Endodermal cell (in vitro differentiated cells): ENCODE measurements at regions not wholly inside any gene's neighbourhood (a gene's known extent, or its start where the extent isn't known, plus 50 kb on each side); places are given as distances from the start of the nearest gene placed in this dataset.
A peak's percentile ranks its signal among the peaks of the same experiment; 100 is the strongest.

Experiments used
- DNase-seq: peaks from one replicate; pipeline ENCODE4 v3.0.0-alpha.2; 2017
- H3K27ac ChIP-seq: 2 replicates; pipeline ENCODE4 v1.5.1; 2013; ENCODE audit warnings: mild to moderate bottlenecking, low read depth, low read length, moderate library complexity
- H3K27me3 ChIP-seq: 2 replicates; pipeline ENCODE4 v1.6.1; 2013; ENCODE audit warnings: mild to moderate bottlenecking, low read length, moderate library complexity; ENCODE audit not compliant: insufficient read depth, control insufficient read depth, poor library complexity, severe bottlenecking
- H3K36me3 ChIP-seq: 2 replicates; pipeline ENCODE4 v1.7.0; 2013; ENCODE audit warnings: mild to moderate bottlenecking, low read length, moderate library complexity; ENCODE audit not compliant: control insufficient read depth, insufficient read depth
- H3K4me1 ChIP-seq: one replicate; pipeline ENCODE4 v1.7.0; 2013; ENCODE audit warnings: low read length; ENCODE audit not compliant: control insufficient read depth, insufficient read depth
- H3K4me3 ChIP-seq: 2 replicates; pipeline ENCODE4 v1.5.1; 2013; ENCODE audit warnings: mild to moderate bottlenecking, low read length, moderate library complexity
- H3K9ac ChIP-seq: 2 replicates; pipeline ENCODE4 v1.6.1; 2013; ENCODE audit warnings: mild to moderate bottlenecking, low read length, moderate library complexity; ENCODE audit not compliant: poor library complexity, severe bottlenecking; ENCODE audit errors: extremely low read depth
- H3K9me3 ChIP-seq: 2 replicates; pipeline ENCODE4 v1.6.1; 2013; ENCODE audit warnings: mild to moderate bottlenecking, low read length, moderate library complexity; ENCODE audit not compliant: control insufficient read depth
- H3K27ac Mint-ChIP-seq: 2 replicates; pipeline ENCODE4 v1.8.0; 2020; ENCODE audit warnings: mixed read lengths
- H3K27me3 Mint-ChIP-seq: 2 replicates; pipeline ENCODE4 v1.8.0; 2021; ENCODE audit warnings: mild to moderate bottlenecking, mixed read lengths; ENCODE audit not compliant: insufficient read depth
- H3K36me3 Mint-ChIP-seq: 2 replicates; pipeline ENCODE4 v1.8.0; 2020; ENCODE audit warnings: low read depth, mixed read lengths
- H3K4me1 Mint-ChIP-seq: 2 replicates; pipeline ENCODE4 v1.8.0; 2020; ENCODE audit warnings: mixed read lengths
- H3K4me3 Mint-ChIP-seq: 2 replicates; pipeline ENCODE4 v1.8.0; 2020; ENCODE audit warnings: mild to moderate bottlenecking, moderate library complexity, mixed read lengths
- H3K9me3 Mint-ChIP-seq: 2 replicates; pipeline ENCODE4 v1.8.0; 2020; ENCODE audit warnings: mild to moderate bottlenecking, mixed read lengths
- CTCF ChIP-seq: fragments of 200-600 bp; sonication (generic); conservative IDR thresholded peaks from 2 replicates; pipeline ENCODE4 v1.5.0; 2021; ENCODE audit warnings: antibody characterized with exemption, mild to moderate bottlenecking
- WGBS, 2 experiments: methylation state at CpG; one replicate each; pipeline versions ENCODE4 v1.1.5 to v1.1.7; 2013; ENCODE audit warnings: missing lambda C conversion rate in 2 of 2, mixed read lengths in 1 of 2; ENCODE audit not compliant: insufficient coverage in 1 of 2, insufficient read length in 1 of 2; 5-methylcytosine and 5-hydroxymethylcytosine counted together

- no peaks in the 10 kb centered on the region for H3K36me3 ChIP-seq
- WGBS, 2 experiments: 86 to 94% methylated on average over 15 to 19 of the region's 19 CpGs
- Mint-ChIP-seq H3K27ac (no peak overlapping the region), H3K27me3 (peaks cover 5% of the 10 kb centered on the region), H3K36me3 (no peaks in the 10 kb centered on the region), H3K9me3 (no peaks in the 10 kb centered on the region), H3K4me3 (no peak overlapping the region), H3K4me1 (peaks cover 9% of the 10 kb centered on the region)
- H3K4me3 ChIP-seq: no peak overlapping the region
- H3K27ac ChIP-seq: no peak overlapping the region
- H3K27me3 ChIP-seq: peaks cover 20% of the 10 kb centered on the region
- no peak overlapping the region for H3K9ac ChIP-seq
- H3K9me3 ChIP-seq: no peaks in the 10 kb centered on the region
- DNase-seq: no peak
- no peaks in the 10 kb centered on the region for H3K4me1 ChIP-seq
- TF ChIP-seq CTCF: peak; percentile 55
These were observed 141.7 kb upstream of the SHH start for GRCh38 chr7:155953781-155954549.

- Histone ChIP-seq H3K4me1 (no peaks in the 10 kb centered on the region), H3K4me3 (no peak overlapping the region), H3K27me3 (peaks cover 20% of the 10 kb centered on the region), H3K27ac (no peak overlapping the region), H3K36me3 (no peaks in the 10 kb centered on the region), H3K9ac (no peak overlapping the region), H3K9me3 (no peaks in the 10 kb centered on the region)
- H3K27me3 Mint-ChIP-seq: peaks cover 5% of the 10 kb centered on the region
- 93 to 94% methylated on average over 5 of the region's 5 CpGs for WGBS, 2 experiments
- DNase-seq: peak; percentile 3
- H3K4me3 Mint-ChIP-seq: no peak overlapping the region
- peaks cover 9% of the 10 kb centered on the region for H3K4me1 Mint-ChIP-seq
- no peaks in the 10 kb centered on the region for H3K36me3 Mint-ChIP-seq
- H3K9me3 Mint-ChIP-seq: no peaks in the 10 kb centered on the region
- H3K27ac Mint-ChIP-seq: no peak overlapping the region
- no peak for TF ChIP-seq CTCF
These were observed 141.2 kb upstream of the SHH start for GRCh38 chr7:155953501-155953778.

- DNase-seq: no peak
- H3K9ac ChIP-seq: no peak overlapping the region
- no peak overlapping the region for H3K4me3 ChIP-seq
- H3K4me3 Mint-ChIP-seq: no peak overlapping the region
- peaks cover 5% of the 10 kb centered on the region for H3K27me3 Mint-ChIP-seq
- TF ChIP-seq CTCF: no peak
- H3K4me1 Mint-ChIP-seq: peaks cover 9% of the 10 kb centered on the region
- no peaks in the 10 kb centered on the region for H3K9me3 Mint-ChIP-seq
- H3K4me1 ChIP-seq: no peaks in the 10 kb centered on the region
- H3K9me3 ChIP-seq: no peaks in the 10 kb centered on the region
- H3K27me3 ChIP-seq: peaks cover 20% of the 10 kb centered on the region
- 87 to 89% methylated on average over 15 to 21 of the region's 21 CpGs for WGBS, 2 experiments
- no peaks in the 10 kb centered on the region for H3K36me3 Mint-ChIP-seq
- no peaks in the 10 kb centered on the region for H3K36me3 ChIP-seq
- H3K27ac ChIP-seq: no peak overlapping the region
- no peak overlapping the region for H3K27ac Mint-ChIP-seq
These were observed 139.4 kb upstream of the SHH start for GRCh38 chr7:155951554-155952158.
